Thyroid gland (tissue), 4 donors: ENCODE measurements at regions not wholly inside any gene's neighbourhood (a gene's known extent, or its start where the extent isn't known, plus 50 kb on each side); places are given as distances from the start of the nearest gene placed in this dataset.

Source experiments
- DNase-seq, 2 donors: peaks; one replicate each; pipeline ENCODE4 v3.0.0-alpha.2; 2019
- H3K27ac ChIP-seq, 3 donors: fragments of 200-600 bp; sonication (generic); 1 replicate in 2 of 3; 2 replicates in 1 of 3; pipeline ENCODE4 v1.5.1; 2016 to 2019; ENCODE audit warnings: mild to moderate bottlenecking in 1 of 3, moderate library complexity in 1 of 3
- H3K27me3 ChIP-seq: fragments of 200-600 bp; sonication (generic); one replicate; pipeline ENCODE4 v1.5.1; 2019
- H3K36me3 ChIP-seq, 2 donors: fragments of 200-600 bp; sonication (generic); one replicate each; pipeline ENCODE4 v1.5.1; 2016 to 2019
- H3K4me1 ChIP-seq, 2 donors: fragments of 200-600 bp; sonication (generic); one replicate each; pipeline ENCODE4 v1.5.1; 2017 to 2019
- H3K4me3 ChIP-seq, 3 donors: fragments of 200-600 bp; sonication (generic); replicated peaks in 1 of 3; 1 replicate in 2 of 3; 2 replicates in 1 of 3; pipeline ENCODE4 v1.5.1; 2016; ENCODE audit warnings: mild to moderate bottlenecking in 1 of 3
- H3K9me3 ChIP-seq: fragments of 200-600 bp; sonication (generic); one replicate; pipeline ENCODE4 v1.5.1; 2017
- POLR2A ChIP-seq, 2 donors: fragments of 450-650 bp; IDR thresholded peaks; one replicate each; pipeline ENCODE4 v1.6.1; 2017; ENCODE audit warnings: antibody characterized with exemption in 2 of 2, mild to moderate bottlenecking in 2 of 2, moderate library complexity in 1 of 2
- WGBS, 2 donors: methylation state at CpG; one replicate each; pipeline ENCODE4 v1.1.5; 2017; 5-methylcytosine and 5-hydroxymethylcytosine counted together
- intact Hi-C: fragments of 100-400 bp; cut with DNase I; formaldehyde crosslinking; loops from one replicate; pipeline ENCODE4 v1.15.1; 2023
- TF ChIP-seq, protein P1 (sequence below), 6 experiments: fragments of 200-600 bp in 3 of 6; fragments of 450-650 bp in 3 of 6; sonication (generic) in 3 of 6; IDR thresholded peaks; one replicate each; pipeline ENCODE4 v1.5.1; 2016 to 2019; ENCODE audit warnings: antibody characterized with exemption in 6 of 6, mild to moderate bottlenecking in 2 of 6, inconsistent platforms in 1 of 6, moderate library complexity in 1 of 6

DNA sequence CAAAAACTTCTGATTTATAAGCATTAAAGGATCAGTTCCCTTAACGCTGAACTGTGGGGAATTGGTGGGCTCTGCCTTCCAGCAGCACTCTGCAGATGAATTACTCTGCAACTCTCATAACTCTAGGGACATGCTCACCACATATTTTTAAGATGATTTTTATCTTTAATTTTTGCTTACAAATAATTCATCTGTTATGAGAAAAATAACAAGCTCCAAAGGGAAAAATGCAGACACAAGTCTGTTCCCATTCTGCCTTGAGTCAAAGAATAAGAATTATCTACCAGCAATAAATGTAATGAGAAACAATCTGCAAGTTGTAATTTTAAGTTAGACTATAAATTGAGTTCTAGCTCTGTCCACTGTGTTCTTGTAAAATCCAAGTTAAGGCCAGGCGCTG, 133.1 kb upstream of the MDM1 start:
- no peaks in the 10 kb centered on the region for H3K4me1 ChIP-seq
- no peaks in the 10 kb centered on the region for H3K36me3 ChIP-seq
- no peaks in the 10 kb centered on the region for H3K27me3 ChIP-seq
- H3K27ac ChIP-seq: no peak overlapping the region
- 85 to 87% methylated on average over 2 of the region's 2 CpGs for WGBS, 2 donors
- H3K4me3 ChIP-seq: no peak overlapping the region
- no peak for DNase-seq
- intact Hi-C loops: no loop called here
- H3K9me3 ChIP-seq: no peaks in the 10 kb centered on the region
- no peak for TF ChIP-seq POLR2A (IDR thresholded peaks at IDR 0.05)
- TF ChIP-seq, protein P1, sequence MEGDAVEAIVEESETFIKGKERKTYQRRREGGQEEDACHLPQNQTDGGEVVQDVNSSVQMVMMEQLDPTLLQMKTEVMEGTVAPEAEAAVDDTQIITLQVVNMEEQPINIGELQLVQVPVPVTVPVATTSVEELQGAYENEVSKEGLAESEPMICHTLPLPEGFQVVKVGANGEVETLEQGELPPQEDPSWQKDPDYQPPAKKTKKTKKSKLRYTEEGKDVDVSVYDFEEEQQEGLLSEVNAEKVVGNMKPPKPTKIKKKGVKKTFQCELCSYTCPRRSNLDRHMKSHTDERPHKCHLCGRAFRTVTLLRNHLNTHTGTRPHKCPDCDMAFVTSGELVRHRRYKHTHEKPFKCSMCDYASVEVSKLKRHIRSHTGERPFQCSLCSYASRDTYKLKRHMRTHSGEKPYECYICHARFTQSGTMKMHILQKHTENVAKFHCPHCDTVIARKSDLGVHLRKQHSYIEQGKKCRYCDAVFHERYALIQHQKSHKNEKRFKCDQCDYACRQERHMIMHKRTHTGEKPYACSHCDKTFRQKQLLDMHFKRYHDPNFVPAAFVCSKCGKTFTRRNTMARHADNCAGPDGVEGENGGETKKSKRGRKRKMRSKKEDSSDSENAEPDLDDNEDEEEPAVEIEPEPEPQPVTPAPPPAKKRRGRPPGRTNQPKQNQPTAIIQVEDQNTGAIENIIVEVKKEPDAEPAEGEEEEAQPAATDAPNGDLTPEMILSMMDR (IDR thresholded peaks at IDR 0.05): no peak

GRCh38 chr12:68467514-68467913, 135.4 kb upstream of the MDM1 start:
- no peak for DNase-seq
- H3K4me1 ChIP-seq: no peaks in the 10 kb centered on the region
- no peak overlapping the region for H3K27ac ChIP-seq
- no peaks in the 10 kb centered on the region for H3K27me3 ChIP-seq
- no peaks in the 10 kb centered on the region for H3K36me3 ChIP-seq
- TF ChIP-seq POLR2A (IDR thresholded peaks at IDR 0.05): no peak
- TF ChIP-seq, protein P1 (IDR thresholded peaks at IDR 0.05): no peak
- no peaks in the 10 kb centered on the region for H3K9me3 ChIP-seq
- no peak overlapping the region for H3K4me3 ChIP-seq
- intact Hi-C loops: no loop called here
- 91 to 93% methylated on average over 3 of the region's 3 CpGs for WGBS, 2 donors

- DNase-seq: no peak
- intact Hi-C loops: no loop called here
- no peak for TF ChIP-seq POLR2A (IDR thresholded peaks at IDR 0.05)
- TF ChIP-seq, protein P1 (IDR thresholded peaks at IDR 0.05): no peak
- Histone ChIP-seq H3K4me3 (no peak overlapping the region), H3K27ac (no peak overlapping the region), H3K9me3 (no peaks in the 10 kb centered on the region), H3K36me3 (no peaks in the 10 kb centered on the region), H3K27me3 (no peaks in the 10 kb centered on the region), H3K4me1 (no peaks in the 10 kb centered on the region)
- WGBS, 2 donors: 87 to 100% methylated on average over 2 of the region's 2 CpGs
These were observed 135.9 kb upstream of the MDM1 start for GRCh38 chr12:68468036-68468435.

GRCh38 chr12:68469113-68469512, 137.0 kb upstream of the MDM1 start:
- Histone ChIP-seq H3K36me3 (no peaks in the 10 kb centered on the region), H3K9me3 (no peaks in the 10 kb centered on the region), H3K27ac (no peak overlapping the region), H3K4me1 (no peaks in the 10 kb centered on the region), H3K4me3 (no peak overlapping the region), H3K27me3 (no peaks in the 10 kb centered on the region)
- no peak for DNase-seq
- TF ChIP-seq, protein P1 (IDR thresholded peaks at IDR 0.05): no peak
- no peak for TF ChIP-seq POLR2A (IDR thresholded peaks at IDR 0.05)
- intact Hi-C loops: no loop called here
- 87 to 89% methylated on average over 3 of the region's 3 CpGs for WGBS, 2 donors

- intact Hi-C loops: no loop called here
- Histone ChIP-seq H3K36me3 (no peaks in the 10 kb centered on the region), H3K27ac (no peak overlapping the region), H3K4me1 (no peaks in the 10 kb centered on the region), H3K27me3 (no peaks in the 10 kb centered on the region), H3K9me3 (no peaks in the 10 kb centered on the region), H3K4me3 (no peak overlapping the region)
- DNase-seq: no peak
- WGBS, 2 donors: 94 to 95% methylated on average over 3 of the region's 3 CpGs
- TF ChIP-seq, protein P1 (IDR thresholded peaks at IDR 0.05): no peak
- no peak for TF ChIP-seq POLR2A (IDR thresholded peaks at IDR 0.05)
These were observed 138.6 kb upstream of the MDM1 start for GRCh38 chr12:68470664-68471328.
